HFFc6 (cell line): ENCODE measurements at regions not wholly inside any gene's neighbourhood (a gene's known extent, or its start where the extent isn't known, plus 50 kb on each side); places are given as distances from the start of the nearest gene placed in this dataset.

Experiments used
- DNase-seq: peaks from one replicate; pipeline ENCODE4 v3.0.0-alpha.2; 2018
- H3K27ac Mint-ChIP-seq: 2 replicates; pipeline ENCODE4 v1.8.0; 2020; ENCODE audit warnings: mild to moderate bottlenecking, mixed read lengths
- H3K27me3 Mint-ChIP-seq: 2 replicates; pipeline ENCODE4 v1.8.0; 2021; ENCODE audit warnings: mild to moderate bottlenecking, moderate library complexity, mixed read lengths; ENCODE audit not compliant: insufficient read depth
- H3K36me3 Mint-ChIP-seq: 2 replicates; pipeline ENCODE4 v1.8.0; 2021; ENCODE audit warnings: low read depth, mixed read lengths
- H3K4me1 Mint-ChIP-seq: 2 replicates; pipeline ENCODE4 v1.8.0; 2020; ENCODE audit warnings: low read depth, mixed read lengths
- H3K4me3 Mint-ChIP-seq: 2 replicates; pipeline ENCODE4 v1.8.0; 2020; ENCODE audit warnings: mild to moderate bottlenecking, moderate library complexity, mixed read lengths
- H3K9me3 Mint-ChIP-seq: 2 replicates; pipeline ENCODE4 v1.8.0; 2020; ENCODE audit warnings: mild to moderate bottlenecking, mixed read lengths
- TF ChIP-seq, protein P1 (sequence below): fragments of 200-600 bp; sonication (generic); IDR thresholded peaks from 2 replicates; pipeline ENCODE4 v1.5.0; 2021; ENCODE audit warnings: antibody characterized with exemption, mild to moderate bottlenecking

DNA sequence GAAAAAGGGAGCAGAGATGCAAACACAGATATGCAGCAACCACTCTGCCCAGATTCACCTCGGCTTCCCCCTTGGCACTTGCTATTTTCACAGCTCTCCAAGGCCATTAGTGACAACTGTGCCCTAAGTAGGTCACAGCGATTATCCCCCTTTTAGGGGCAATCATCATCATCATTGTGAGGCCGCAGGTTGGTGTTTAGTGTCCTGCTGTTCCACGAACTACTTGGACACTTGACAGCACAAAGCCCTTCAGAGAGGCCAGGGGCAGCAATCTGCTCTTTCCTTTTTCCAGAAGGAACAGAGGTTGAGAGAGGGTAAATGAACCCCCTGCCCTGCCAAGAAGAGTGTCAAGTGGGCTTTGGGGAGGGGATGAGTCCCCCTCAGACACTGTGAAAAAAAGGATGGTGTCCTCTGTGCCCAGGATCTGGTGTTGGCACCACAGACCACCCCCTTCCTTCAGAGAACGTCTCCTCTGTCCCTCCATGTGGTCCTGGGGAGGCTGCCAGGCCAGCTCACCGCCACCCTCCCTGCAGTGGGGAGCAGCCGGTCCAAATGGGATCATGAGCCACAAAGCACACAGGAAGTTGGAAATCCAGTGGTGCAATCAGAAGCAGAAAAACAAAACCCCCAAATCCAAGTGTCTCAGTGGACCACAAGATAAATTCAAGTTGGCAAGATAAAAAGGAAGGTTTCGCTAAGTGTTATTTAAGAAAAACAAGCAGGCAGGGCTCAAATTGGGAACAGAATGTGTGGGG is 78.4 kb upstream of the MED9 start:
- no peak overlapping the region for H3K4me3 Mint-ChIP-seq
- TF ChIP-seq, protein P1, sequence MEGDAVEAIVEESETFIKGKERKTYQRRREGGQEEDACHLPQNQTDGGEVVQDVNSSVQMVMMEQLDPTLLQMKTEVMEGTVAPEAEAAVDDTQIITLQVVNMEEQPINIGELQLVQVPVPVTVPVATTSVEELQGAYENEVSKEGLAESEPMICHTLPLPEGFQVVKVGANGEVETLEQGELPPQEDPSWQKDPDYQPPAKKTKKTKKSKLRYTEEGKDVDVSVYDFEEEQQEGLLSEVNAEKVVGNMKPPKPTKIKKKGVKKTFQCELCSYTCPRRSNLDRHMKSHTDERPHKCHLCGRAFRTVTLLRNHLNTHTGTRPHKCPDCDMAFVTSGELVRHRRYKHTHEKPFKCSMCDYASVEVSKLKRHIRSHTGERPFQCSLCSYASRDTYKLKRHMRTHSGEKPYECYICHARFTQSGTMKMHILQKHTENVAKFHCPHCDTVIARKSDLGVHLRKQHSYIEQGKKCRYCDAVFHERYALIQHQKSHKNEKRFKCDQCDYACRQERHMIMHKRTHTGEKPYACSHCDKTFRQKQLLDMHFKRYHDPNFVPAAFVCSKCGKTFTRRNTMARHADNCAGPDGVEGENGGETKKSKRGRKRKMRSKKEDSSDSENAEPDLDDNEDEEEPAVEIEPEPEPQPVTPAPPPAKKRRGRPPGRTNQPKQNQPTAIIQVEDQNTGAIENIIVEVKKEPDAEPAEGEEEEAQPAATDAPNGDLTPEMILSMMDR = no peak
- no peaks in the 10 kb centered on the region for H3K9me3 Mint-ChIP-seq
- peak overlapping the region; percentile 22 for H3K27ac Mint-ChIP-seq
- no peak for DNase-seq
- no peaks in the 10 kb centered on the region for H3K36me3 Mint-ChIP-seq
- H3K4me1 Mint-ChIP-seq = peaks cover 33% of the 10 kb centered on the region
- peaks cover 7% of the 10 kb centered on the region for H3K27me3 Mint-ChIP-seq

DNA sequence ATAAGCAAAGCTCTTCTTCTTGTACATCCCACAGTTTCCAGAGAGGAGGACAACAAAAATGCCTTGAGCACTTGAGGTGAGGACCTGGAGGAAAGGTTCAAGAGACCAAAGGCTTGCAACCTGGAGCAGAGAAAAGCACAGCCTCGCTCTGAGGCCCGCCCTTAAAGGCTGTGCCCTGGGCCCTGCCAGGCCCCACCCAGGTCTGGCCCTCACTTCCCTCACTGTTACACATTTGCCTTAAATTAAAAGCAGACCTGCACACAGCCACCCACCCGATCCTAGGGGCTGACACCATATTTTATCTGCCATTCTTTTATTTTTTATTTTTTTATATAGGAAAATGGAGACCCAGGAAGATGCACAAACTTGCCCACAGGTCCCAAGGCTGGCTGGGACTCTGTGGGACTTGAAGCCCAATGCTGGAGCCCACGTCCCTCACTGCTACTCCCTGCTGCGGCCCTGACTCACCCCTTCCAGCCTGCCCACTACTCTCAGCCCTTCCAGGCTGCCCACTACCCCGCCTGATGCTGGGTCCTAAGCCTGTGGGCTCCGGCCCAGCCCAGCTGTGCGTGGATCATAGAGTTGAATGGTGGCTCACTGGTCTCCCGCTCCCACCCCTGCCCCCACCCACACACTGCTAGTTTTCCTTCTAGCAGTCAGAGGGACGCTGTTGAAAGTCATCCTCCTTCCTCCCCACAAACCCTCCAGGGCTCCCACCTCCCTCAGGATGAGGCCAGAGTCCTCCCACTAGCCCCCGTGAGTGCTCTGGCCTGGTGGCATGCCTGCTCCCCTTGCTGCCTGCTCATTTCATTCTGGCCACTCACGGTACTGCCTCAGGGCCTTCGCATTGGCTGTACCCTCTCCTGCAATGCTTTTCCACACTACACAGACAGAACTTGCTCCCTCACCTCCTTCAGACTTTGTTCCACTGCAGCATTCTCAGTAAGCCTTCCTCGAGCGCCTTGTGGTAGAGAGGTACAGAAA is 77.6 kb upstream of the MED9 start:
- peak overlapping the region; percentile 22 for H3K27ac Mint-ChIP-seq
- peaks cover 33% of the 10 kb centered on the region for H3K4me1 Mint-ChIP-seq
- peaks cover 7% of the 10 kb centered on the region for H3K27me3 Mint-ChIP-seq
- H3K36me3 Mint-ChIP-seq = no peaks in the 10 kb centered on the region
- H3K4me3 Mint-ChIP-seq = no peak overlapping the region
- no peaks in the 10 kb centered on the region for H3K9me3 Mint-ChIP-seq
- TF ChIP-seq, protein P1 = no peak
- DNase-seq = no peak

DNA sequence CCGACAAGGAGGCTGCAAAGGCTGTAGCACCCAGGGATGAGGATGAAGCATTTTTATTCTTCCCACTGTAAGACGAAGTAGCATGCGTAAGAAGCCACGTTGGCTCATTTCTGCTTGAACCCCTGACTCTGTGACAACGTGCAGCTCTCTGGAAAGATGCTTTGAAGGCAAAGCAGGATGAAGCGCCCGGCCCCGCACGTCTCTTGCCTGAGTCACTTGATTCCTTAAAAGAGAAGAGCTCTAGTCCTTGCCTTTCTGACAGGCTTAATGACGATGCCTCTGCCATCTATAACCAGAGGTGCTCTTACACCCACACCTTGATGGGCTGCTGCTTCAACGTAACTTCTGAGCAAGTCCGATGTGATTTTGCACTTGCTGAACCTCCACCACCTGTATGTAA is 76.7 kb upstream of the MED9 start:
- Mint-ChIP-seq H3K36me3 (no peaks in the 10 kb centered on the region), H3K4me1 (peaks cover 33% of the 10 kb centered on the region), H3K27me3 (peaks cover 8% of the 10 kb centered on the region), H3K27ac (no peak overlapping the region), H3K9me3 (no peaks in the 10 kb centered on the region), H3K4me3 (no peak overlapping the region)
- no peak for DNase-seq
- TF ChIP-seq, protein P1 = no peak

DNA sequence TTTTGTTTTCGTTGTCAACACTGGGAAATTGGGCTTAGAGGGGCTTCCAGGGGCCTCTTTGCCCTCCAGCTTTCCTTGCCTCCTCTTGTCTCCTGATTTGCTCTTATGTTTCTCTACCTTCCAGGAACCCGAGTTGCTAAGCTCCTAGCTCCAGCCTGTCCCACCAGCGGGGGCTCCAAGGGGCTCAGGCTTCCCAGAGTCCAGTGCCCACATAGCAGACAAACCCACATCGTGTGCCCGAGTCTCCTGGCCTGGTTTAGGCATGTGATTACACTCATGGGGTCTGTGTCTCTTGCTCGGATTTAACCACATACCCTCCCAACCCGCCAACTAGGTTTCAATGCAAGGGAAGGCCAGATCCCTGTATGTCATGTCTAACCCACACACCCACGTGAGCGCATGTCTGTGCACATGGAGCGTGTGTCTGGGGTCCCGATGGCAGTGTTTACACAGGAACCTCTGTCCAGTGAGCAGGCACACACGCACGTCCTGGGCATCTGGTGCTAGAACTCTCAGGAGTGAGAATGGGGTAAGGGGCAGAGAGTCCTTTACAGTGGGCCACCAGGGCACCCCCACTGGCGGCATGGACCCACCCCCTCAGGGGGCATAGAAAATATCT is 76.1 kb upstream of the MED9 start:
- no peak for DNase-seq
- Mint-ChIP-seq H3K4me3 (no peak overlapping the region), H3K9me3 (no peaks in the 10 kb centered on the region), H3K27me3 (peaks cover 13% of the 10 kb centered on the region), H3K36me3 (no peaks in the 10 kb centered on the region), H3K27ac (no peak overlapping the region), H3K4me1 (peaks cover 33% of the 10 kb centered on the region)
- TF ChIP-seq, protein P1 = no peak

DNA sequence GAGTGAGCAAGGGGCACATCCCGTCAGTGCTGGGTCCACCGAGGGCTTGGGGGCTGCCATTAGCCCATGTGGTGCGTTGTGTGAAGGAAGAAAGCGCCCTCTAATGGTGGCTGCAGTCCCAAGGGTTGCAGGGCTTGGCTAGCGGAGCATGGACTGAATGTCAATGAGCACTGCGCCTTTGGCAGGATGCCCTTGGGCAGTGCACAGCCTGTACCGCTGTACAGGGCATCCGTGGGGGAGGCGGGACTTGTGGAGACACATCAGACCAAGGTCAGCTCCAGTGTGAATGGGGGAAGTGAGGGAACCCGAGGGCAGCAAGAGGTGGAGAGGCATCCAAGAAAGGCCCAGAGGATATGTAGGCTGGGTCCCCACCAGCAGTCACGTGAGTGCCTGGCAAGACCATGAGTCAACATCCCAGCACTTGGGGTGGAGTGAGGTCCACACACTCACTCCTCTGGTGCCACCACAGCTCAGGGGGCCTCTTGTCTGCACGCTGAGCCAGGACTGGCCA is 75.5 kb upstream of the MED9 start:
- TF ChIP-seq, protein P1 = peak; percentile 56
- no peak overlapping the region for H3K4me3 Mint-ChIP-seq
- DNase-seq = no peak
- peaks cover 14% of the 10 kb centered on the region for H3K27me3 Mint-ChIP-seq
- H3K9me3 Mint-ChIP-seq = no peaks in the 10 kb centered on the region
- H3K4me1 Mint-ChIP-seq = peaks cover 33% of the 10 kb centered on the region
- no peaks in the 10 kb centered on the region for H3K36me3 Mint-ChIP-seq
- H3K27ac Mint-ChIP-seq = no peak overlapping the region
